ENCODE measurements at regions not wholly inside any gene's neighbourhood (a gene's known extent, or its start where the extent isn't known, plus 50 kb on each side); places are given as distances from the start of the nearest gene placed in this dataset.
"Not testable (repeated sequence)": the region's sequence is repeated elsewhere in the genome, so short reads cannot be mapped to it uniquely, and the experiment has no call there.

DNA sequence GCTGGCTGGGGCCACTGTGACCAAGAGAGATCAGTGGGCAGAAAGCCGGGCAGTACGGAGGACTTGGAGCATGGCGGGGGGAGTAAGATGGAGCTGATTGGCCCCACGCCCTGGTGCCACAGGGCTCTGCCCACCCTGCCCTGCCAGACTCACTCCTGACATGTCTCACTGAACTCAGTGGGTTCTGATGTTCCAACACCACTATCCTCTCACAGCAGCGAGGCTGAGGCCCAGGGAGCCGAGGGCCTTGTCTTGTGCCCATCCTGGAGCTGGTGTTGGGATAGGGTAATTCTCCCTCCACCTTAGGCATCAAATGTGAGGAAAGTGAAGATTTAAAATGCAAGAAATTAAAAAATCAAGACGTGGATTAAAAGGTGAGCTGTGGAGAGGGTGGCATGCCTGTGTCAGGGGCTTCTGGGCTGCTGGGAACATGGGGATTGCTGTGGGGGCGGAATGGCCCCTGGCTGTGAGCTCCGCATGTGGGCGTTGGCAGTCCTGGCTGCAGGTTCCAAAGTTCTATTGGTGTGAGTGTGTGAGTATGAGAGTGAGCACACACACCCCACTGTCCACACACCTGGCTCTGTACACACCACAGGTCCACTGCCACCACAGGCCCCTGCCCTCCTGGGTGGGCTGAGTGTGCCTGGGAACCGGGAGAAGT lies 283.5 kb upstream of the HS6ST1 start:
- no peak overlapping the region for H3K4me3 ChIP-seq
- H3K9me3 ChIP-seq: no peaks in the 10 kb centered on the region
- H3K36me3 ChIP-seq: no peaks in the 10 kb centered on the region
- TF ChIP-seq CTCF (IDR thresholded peaks at IDR 0.05 in 4 of 5, conservative IDR thresholded peaks at IDR 0.05 in 1 of 5) (no peak), POLR2A (IDR thresholded peaks at IDR 0.05) (no peak)
- in situ Hi-C loops (cut with MboI; ENCODE audit: low sequenced_read_pairs in 4 of 4) (no loop called here), intact Hi-C loops (cut with DNase I; ENCODE audit: low total_unique reads) (no loop called here)
- H3K27ac ChIP-seq: no peak overlapping the region
- DNase-seq: no peak
- ATAC-seq: no peak
- no peaks in the 10 kb centered on the region for H3K27me3 ChIP-seq
- no peaks in the 10 kb centered on the region for H3K4me1 ChIP-seq

DNA sequence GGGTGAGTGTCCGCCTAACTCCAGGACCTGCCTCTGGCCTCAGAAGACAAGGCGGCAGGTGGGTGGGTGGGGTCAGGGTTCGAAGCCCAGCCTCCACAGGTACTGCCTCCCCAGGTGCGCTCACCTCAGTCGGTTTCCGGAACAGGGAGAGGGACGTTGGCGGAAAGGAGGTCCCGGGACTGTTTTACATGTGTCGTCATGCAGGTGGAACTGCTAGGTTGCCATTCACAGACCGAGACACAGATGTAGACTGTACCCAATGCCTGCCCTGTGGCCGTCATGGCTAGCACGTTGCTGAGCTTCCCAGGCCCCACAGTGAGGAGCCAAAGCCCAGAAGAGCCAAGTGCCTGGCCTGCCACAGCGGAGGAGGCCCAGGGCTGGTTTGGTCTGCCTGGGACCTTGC lies 284.0 kb upstream of the HS6ST1 start:
- no peak overlapping the region for H3K27ac ChIP-seq
- intact Hi-C loops (cut with DNase I; ENCODE audit: low total_unique reads): no loop called here
- no peak overlapping the region for H3K4me3 ChIP-seq
- ATAC-seq (no peak), DNase-seq (no peak)
- TF ChIP-seq POLR2A (IDR thresholded peaks at IDR 0.05) (no peak), CTCF (IDR thresholded peaks at IDR 0.05 in 4 of 5, conservative IDR thresholded peaks at IDR 0.05 in 1 of 5) (no peak)
- no peaks in the 10 kb centered on the region for H3K36me3 ChIP-seq
- H3K9me3 ChIP-seq: no peaks in the 10 kb centered on the region
- no peaks in the 10 kb centered on the region for H3K27me3 ChIP-seq
- no peaks in the 10 kb centered on the region for H3K4me1 ChIP-seq
- in situ Hi-C loops (cut with MboI; ENCODE audit: low sequenced_read_pairs in 4 of 4): no loop called here

DNA sequence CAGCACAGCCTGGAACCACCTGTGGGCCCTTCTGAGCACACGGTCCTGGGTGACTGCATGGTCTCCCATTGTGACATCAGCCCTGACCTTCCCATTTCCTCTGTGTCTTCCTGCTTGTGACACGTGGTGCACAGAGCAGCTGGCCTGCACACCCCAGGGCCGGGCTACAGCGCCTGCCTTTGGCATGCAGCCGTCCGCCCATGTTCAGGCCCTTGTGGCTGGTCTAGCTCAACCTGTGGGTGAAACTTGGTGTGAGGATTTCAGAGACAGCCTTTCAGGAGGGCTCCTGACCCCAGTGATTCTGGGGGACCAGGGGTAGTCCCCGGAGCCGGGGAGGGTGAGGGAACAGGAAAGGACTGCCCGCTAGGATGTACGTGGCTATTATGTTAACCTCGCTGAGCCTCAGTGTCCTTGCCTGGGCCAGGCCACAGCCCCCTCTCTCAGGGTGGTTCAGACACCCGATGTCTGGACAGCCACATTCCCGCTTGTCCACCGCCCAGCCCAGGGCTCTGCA lies 284.8 kb upstream of the HS6ST1 start:
- in situ Hi-C loops (cut with MboI; ENCODE audit: low sequenced_read_pairs in 4 of 4) (no loop called here), intact Hi-C loops (cut with DNase I; ENCODE audit: low total_unique reads) (no loop called here)
- Histone ChIP-seq H3K27me3 (no peaks in the 10 kb centered on the region), H3K9me3 (no peaks in the 10 kb centered on the region), H3K27ac (no peak overlapping the region), H3K4me1 (no peaks in the 10 kb centered on the region), H3K36me3 (no peaks in the 10 kb centered on the region), H3K4me3 (no peak overlapping the region)
- DNase-seq (no peak), ATAC-seq (no peak)
- TF ChIP-seq POLR2A (IDR thresholded peaks at IDR 0.05) (no peak), CTCF (IDR thresholded peaks at IDR 0.05 in 4 of 5, conservative IDR thresholded peaks at IDR 0.05 in 1 of 5) (no peak)

DNA sequence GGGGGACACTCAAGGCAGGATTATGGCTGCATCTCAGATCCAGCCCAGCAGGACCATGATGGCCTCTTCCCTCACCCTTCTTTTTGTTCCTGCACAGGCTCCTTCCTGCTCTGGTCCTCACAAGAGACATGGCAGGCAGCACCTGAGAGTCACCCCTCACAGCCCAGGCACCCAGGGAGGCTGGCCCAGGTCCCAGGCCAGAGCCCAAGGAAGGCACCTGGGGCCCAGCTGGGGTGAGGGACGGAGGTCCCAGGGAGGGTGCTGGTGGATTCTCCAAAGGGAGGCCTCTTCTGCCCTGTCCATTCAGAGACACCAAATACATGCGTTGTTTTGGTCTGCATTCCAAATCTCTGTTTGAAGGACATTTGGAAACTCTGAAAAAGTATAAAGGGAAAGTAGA lies 285.4 kb upstream of the HS6ST1 start:
- Histone ChIP-seq H3K4me1 (no peaks in the 10 kb centered on the region), H3K4me3 (no peak overlapping the region), H3K27ac (no peak overlapping the region), H3K36me3 (no peaks in the 10 kb centered on the region), H3K9me3 (no peaks in the 10 kb centered on the region), H3K27me3 (no peaks in the 10 kb centered on the region)
- in situ Hi-C loops (cut with MboI; ENCODE audit: low sequenced_read_pairs in 4 of 4) (no loop called here), intact Hi-C loops (cut with DNase I; ENCODE audit: low total_unique reads) (no loop called here)
- ATAC-seq: no peak
- TF ChIP-seq CTCF (IDR thresholded peaks at IDR 0.05 in 4 of 5, conservative IDR thresholded peaks at IDR 0.05 in 1 of 5) (no peak), POLR2A (IDR thresholded peaks at IDR 0.05) (no peak)
- no peak for DNase-seq

- DNase-seq; H3K27me3 ChIP-seq; ATAC-seq; H3K4me1 ChIP-seq; H3K36me3 ChIP-seq; H3K27ac ChIP-seq; in situ Hi-C loops (cut with MboI; ENCODE audit: low sequenced_read_pairs in 4 of 4); intact Hi-C loops (cut with DNase I; ENCODE audit: low total_unique reads); H3K9me3 ChIP-seq; H3K4me3 ChIP-seq: not testable (repeated sequence)
Observed at GRCh38 chr2:128604581-128604980, 285.9 kb upstream of the HS6ST1 start.
